ENCODE measurements at regions not wholly inside any gene's neighbourhood (a gene's known extent, or its start where the extent isn't known, plus 50 kb on each side); places are given as distances from the start of the nearest gene placed in this dataset.

DNA sequence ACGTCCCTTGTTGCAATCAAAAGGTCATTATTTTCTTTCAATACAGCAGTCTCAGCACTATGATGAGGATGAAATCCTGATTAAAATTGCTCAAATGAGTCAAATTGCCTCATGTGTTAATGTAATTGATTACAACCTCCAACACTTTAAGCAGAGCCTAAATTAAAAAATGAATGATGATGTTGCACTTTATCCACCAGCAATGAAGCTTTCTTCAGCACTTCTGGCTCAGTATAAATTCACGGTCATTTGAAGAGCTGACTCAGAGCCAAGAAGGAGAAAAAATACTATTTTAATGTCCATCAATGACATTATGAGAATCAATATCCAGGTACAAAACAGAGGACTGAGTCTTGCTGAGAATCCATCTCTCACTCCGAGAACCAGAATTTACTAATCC is 792.6 kb upstream of the ATXN8OS start:
- H3K27me3 ChIP-seq: no peaks in the 10 kb centered on the region
- H3K4me3 ChIP-seq (ENCODE audit: low read depth, low read length): no peak overlapping the region
- H3K9me3 ChIP-seq: no peaks in the 10 kb centered on the region
- no peak for DNase-seq
- H3K4me1 ChIP-seq: peaks cover 15% of the 10 kb centered on the region; the same call in 1 of the 2 replicates
- TF ChIP-seq, protein P1, sequence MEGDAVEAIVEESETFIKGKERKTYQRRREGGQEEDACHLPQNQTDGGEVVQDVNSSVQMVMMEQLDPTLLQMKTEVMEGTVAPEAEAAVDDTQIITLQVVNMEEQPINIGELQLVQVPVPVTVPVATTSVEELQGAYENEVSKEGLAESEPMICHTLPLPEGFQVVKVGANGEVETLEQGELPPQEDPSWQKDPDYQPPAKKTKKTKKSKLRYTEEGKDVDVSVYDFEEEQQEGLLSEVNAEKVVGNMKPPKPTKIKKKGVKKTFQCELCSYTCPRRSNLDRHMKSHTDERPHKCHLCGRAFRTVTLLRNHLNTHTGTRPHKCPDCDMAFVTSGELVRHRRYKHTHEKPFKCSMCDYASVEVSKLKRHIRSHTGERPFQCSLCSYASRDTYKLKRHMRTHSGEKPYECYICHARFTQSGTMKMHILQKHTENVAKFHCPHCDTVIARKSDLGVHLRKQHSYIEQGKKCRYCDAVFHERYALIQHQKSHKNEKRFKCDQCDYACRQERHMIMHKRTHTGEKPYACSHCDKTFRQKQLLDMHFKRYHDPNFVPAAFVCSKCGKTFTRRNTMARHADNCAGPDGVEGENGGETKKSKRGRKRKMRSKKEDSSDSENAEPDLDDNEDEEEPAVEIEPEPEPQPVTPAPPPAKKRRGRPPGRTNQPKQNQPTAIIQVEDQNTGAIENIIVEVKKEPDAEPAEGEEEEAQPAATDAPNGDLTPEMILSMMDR (IDR thresholded peaks at IDR 0.05; ENCODE audit: low read depth, low read length): no peak
- H3K36me3 ChIP-seq: no peaks in the 10 kb centered on the region

DNA sequence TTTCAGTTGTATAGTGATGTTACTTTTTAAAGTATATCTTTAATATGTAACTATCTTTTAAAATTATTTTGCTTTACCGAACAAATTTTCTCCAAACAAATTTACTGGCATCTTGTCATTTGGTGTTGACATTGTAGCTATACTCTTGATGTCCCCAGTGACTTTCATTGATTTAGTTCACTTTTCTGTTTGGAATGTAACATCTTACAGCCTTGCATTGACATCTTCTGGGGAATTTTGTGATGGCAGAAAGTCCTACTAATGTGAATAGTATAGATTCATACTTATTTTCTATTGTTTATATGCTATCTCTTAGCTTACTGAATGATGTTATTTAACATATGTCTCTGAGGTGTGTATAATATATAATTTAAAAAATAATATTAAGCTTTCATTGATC is 800.9 kb upstream of the ATXN8OS start:
- Histone ChIP-seq H3K4me3 (ENCODE audit: low read depth, low read length) (no peak overlapping the region), H3K9me3 (no peaks in the 10 kb centered on the region), H3K4me1 (peaks cover 6% of the 10 kb centered on the region; the same call in 1 of the 2 replicates), H3K36me3 (no peaks in the 10 kb centered on the region), H3K27me3 (no peaks in the 10 kb centered on the region)
- DNase-seq: no peak
- TF ChIP-seq, protein P1 (IDR thresholded peaks at IDR 0.05; ENCODE audit: low read depth, low read length): peak; percentile 42

GRCh38 chr13:69300131-69300530 is 807.5 kb upstream of the ATXN8OS start:
- TF ChIP-seq, protein P1 (IDR thresholded peaks at IDR 0.05; ENCODE audit: low read depth, low read length): no peak
- no peaks in the 10 kb centered on the region for H3K36me3 ChIP-seq
- no peak overlapping the region for H3K4me3 ChIP-seq (ENCODE audit: low read depth, low read length)
- no peaks in the 10 kb centered on the region for H3K9me3 ChIP-seq
- H3K27me3 ChIP-seq: no peaks in the 10 kb centered on the region
- no peaks in the 10 kb centered on the region for H3K4me1 ChIP-seq
- DNase-seq: no peak

DNA sequence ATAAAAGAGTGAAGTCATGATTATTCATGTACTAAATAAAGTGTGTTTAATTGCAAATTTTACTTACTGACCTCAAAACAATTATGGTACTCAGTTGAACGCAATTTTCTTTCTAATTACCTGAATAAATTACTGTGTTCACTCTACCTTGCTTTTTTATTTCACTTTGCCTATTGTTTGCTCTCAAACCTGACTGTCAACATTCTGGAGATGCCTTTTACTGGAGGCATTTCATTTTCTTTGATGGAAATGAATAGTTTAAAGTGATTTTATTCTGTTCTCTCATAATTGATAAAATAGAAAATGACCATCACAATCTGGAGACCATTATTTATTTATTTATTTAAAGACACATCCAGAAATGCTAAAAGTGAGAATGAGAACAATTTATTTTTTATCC is 811.5 kb upstream of the ATXN8OS start:
- TF ChIP-seq, protein P1 (IDR thresholded peaks at IDR 0.05; ENCODE audit: low read depth, low read length): no peak
- Histone ChIP-seq H3K4me1 (no peaks in the 10 kb centered on the region), H3K36me3 (no peaks in the 10 kb centered on the region), H3K9me3 (no peaks in the 10 kb centered on the region), H3K27me3 (no peaks in the 10 kb centered on the region), H3K4me3 (ENCODE audit: low read depth, low read length) (no peak overlapping the region)
- DNase-seq: no peak

DNA sequence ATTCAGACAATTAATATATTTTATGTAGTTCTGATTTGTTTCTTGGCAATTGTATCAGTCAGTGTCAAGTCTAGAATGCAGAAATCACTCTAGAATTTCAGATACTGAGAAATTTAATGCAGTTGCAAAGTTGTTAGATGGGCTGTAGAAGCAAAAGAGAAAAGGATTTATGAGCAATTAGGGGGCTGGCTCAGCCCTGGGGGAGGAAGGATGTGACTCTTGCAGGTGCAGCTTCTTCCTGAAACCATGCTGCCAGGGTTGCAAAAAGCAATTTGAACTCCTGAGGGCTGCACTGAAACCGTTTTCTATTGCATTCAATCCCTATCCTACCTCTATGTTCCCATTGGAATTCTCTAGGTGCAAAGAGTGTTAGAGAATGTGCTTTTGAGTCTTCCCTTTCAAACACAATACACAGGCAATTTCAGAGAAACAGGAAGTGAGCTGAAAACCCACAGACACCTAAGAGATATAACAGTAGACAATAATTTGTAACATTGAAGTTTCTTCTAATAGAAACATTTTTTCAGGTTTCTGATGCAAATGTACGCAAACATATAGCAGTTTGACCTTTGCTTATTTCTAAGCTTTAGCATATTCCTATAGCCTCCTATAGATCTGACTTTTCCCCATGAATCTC is 814.7 kb upstream of the ATXN8OS start:
- TF ChIP-seq, protein P1 (IDR thresholded peaks at IDR 0.05; ENCODE audit: low read depth, low read length): no peak
- no peak overlapping the region for H3K4me3 ChIP-seq (ENCODE audit: low read depth, low read length)
- H3K27me3 ChIP-seq: no peaks in the 10 kb centered on the region
- H3K9me3 ChIP-seq: no peaks in the 10 kb centered on the region
- H3K36me3 ChIP-seq: no peaks in the 10 kb centered on the region
- peaks cover 4% of the 10 kb centered on the region for H3K4me1 ChIP-seq
- DNase-seq: no peak

GRCh38 chr13:69291292-69291906 is 816.2 kb upstream of the ATXN8OS start:
- TF ChIP-seq, protein P1 (IDR thresholded peaks at IDR 0.05; ENCODE audit: low read depth, low read length): no peak
- DNase-seq: no peak
- Histone ChIP-seq H3K4me3 (ENCODE audit: low read depth, low read length) (no peak overlapping the region), H3K4me1 (peaks cover 8% of the 10 kb centered on the region), H3K9me3 (no peaks in the 10 kb centered on the region), H3K27me3 (no peaks in the 10 kb centered on the region), H3K36me3 (no peaks in the 10 kb centered on the region)
